GM12878 (cell line): ENCODE measurements at regions not wholly inside any gene's neighbourhood (a gene's known extent, or its start where the extent isn't known, plus 50 kb on each side); places are given as distances from the start of the nearest gene placed in this dataset.

Experiments
- ATAC-seq: fragments of 200-7000 bp; cut with Tn5 transposase; 3 replicates; pipeline ENCODE4 v1.9.1; 2020; ENCODE audit warnings: mild to moderate bottlenecking, moderate library complexity
- BruUV-seq: library from RNA; stranded (reverse); fragments of 400-500 nt; replicated peaks from 2 replicates; lab custom pipeline; 2021; lab: Mats Ljungman, UMichigan
- CTCF ChIA-PET: fragments of 300-600 bp; sonication (Branson Sonifier 250); formaldehyde crosslinking; extraction: SDS; loops from one replicate; lab custom pipeline; 2021; ENCODE audit warnings: inconsistent platforms; lab: Yijun Ruan, JAX
- POLR2A ChIA-PET: fragments of 350-600 bp; formaldehyde crosslinking; extraction: SDS; loops from one replicate; lab custom pipeline; 2021; ENCODE audit warnings: inconsistent platforms; lab: Charles Lee
- RAD21 ChIA-PET: fragments of 300-600 bp; sonication (Branson Sonifier 250); formaldehyde crosslinking; loops from one replicate; lab custom pipeline; 2023; ENCODE audit warnings: antibody characterized with exemption; ENCODE audit not compliant: unreplicated experiment; lab: Charles Lee
- SMC1A ChIA-PET: fragments of 300-600 bp; sonication (Branson Sonifier 250); formaldehyde crosslinking; loops from one replicate; lab custom pipeline; 2023; ENCODE audit not compliant: unreplicated experiment, uncharacterized antibody; lab: Charles Lee
- DNase-seq: peaks from one replicate; pipeline ENCODE4 v3.0.0-alpha.2; 2011; ENCODE audit warnings: low read depth, low spot score
- FAIRE-seq: peaks from 3 replicates; lab custom pipeline; 2011; peaks lifted over from hg19 to GRCh38; lab: Jason Lieb, UNC
- H2AFZ ChIP-seq: 2 replicates; pipeline ENCODE4 v1.6.0; 2011; ENCODE audit warnings: low read depth, low read length, control low read depth; ENCODE audit not compliant: control insufficient read depth
- H3K27ac ChIP-seq: 2 replicates; pipeline ENCODE4 v1.5.1; 2011; ENCODE audit warnings: control low read depth; ENCODE audit not compliant: control insufficient read depth, insufficient read depth
- H3K27me3 ChIP-seq, 2 experiments: replicated peaks in 1 of 2; 2 replicates each; pipeline versions ENCODE4 v1.6.0 to v1.6.1; 2011; ENCODE audit warnings: low read length in 1 of 2; ENCODE audit not compliant: control insufficient read depth in 2 of 2, insufficient read depth in 2 of 2
- H3K36me3 ChIP-seq, 2 experiments: 2 replicates each; pipeline ENCODE4 v1.5.1; 2011; ENCODE audit warnings: low read length in 1 of 2; ENCODE audit not compliant: control insufficient read depth in 2 of 2, insufficient read depth in 2 of 2
- H3K4me1 ChIP-seq: 2 replicates; pipeline ENCODE4 v1.6.1; 2011; ENCODE audit warnings: mild to moderate bottlenecking, low read length, moderate library complexity, mixed read lengths; ENCODE audit not compliant: control insufficient read depth, insufficient read depth
- H3K4me2 ChIP-seq: 2 replicates; pipeline ENCODE4 v1.6.0; 2011; ENCODE audit warnings: control low read depth; ENCODE audit not compliant: control insufficient read depth, insufficient read depth
- H3K4me3 ChIP-seq: fragments of 200-600 bp; sonication (generic); 2 replicates; pipeline ENCODE4 v1.5.1; 2016
- H3K79me2 ChIP-seq: 2 replicates; pipeline ENCODE4 v1.6.0; 2011; ENCODE audit warnings: low read length; ENCODE audit not compliant: control insufficient read depth, insufficient read depth
- H3K9ac ChIP-seq: 2 replicates; pipeline ENCODE4 v1.8.0; 2011; ENCODE audit warnings: low read length, control low read depth, mixed read lengths; ENCODE audit not compliant: control insufficient read depth, insufficient read depth
- H3K9me3 ChIP-seq: replicated peaks from 3 replicates; pipeline ENCODE4 v1.5.1; 2011; ENCODE audit warnings: mild to moderate bottlenecking, low read length; ENCODE audit not compliant: control insufficient read depth, insufficient read depth
- H4K20me1 ChIP-seq: 2 replicates; pipeline ENCODE4 v1.6.0; 2011; ENCODE audit not compliant: control insufficient read depth, insufficient read depth
- BHLHE40 ChIP-seq, 2 experiments: fragments of 450-650 bp in 1 of 2; IDR thresholded peaks; 2 replicates each; pipeline ENCODE4 v1.6.1; 2011 to 2017; ENCODE audit warnings: low read depth in 2 of 2, borderline replicate concordance in 1 of 2, improper control_type of control experiment in 1 of 2, low read length in 1 of 2, mild to moderate bottlenecking in 1 of 2
- BMI1 ChIP-seq: fragments of 450-650 bp; IDR thresholded peaks from 2 replicates; pipeline ENCODE4 v1.6.1; 2016; ENCODE audit warnings: mild to moderate bottlenecking, moderate library complexity, borderline replicate concordance
- GABPA ChIP-seq: IDR thresholded peaks from 2 replicates; pipeline ENCODE4 v1.6.1; 2014; ENCODE audit warnings: antibody characterized with exemption, low read depth, mild to moderate bottlenecking, inconsistent platforms
- NBN ChIP-seq: fragments of 450-650 bp; IDR thresholded peaks from 2 replicates; pipeline ENCODE4 v1.6.1; 2016
- RAD21 ChIP-seq: IDR thresholded peaks from 2 replicates; pipeline ENCODE4 v1.6.1; 2011; ENCODE audit warnings: mild to moderate bottlenecking, low read depth, low read length, moderate library complexity; ENCODE audit not compliant: insufficient read depth
- RFX5 ChIP-seq: IDR thresholded peaks from 2 replicates; pipeline ENCODE4 v1.6.1; 2011; ENCODE audit warnings: low read depth, low read length, improper control_type of control experiment
- SMAD5 ChIP-seq: IDR thresholded peaks from 2 replicates; pipeline ENCODE4 v1.6.1; 2016; ENCODE audit warnings: antibody characterized with exemption, low read depth
- SREBF2 ChIP-seq: IDR thresholded peaks from 2 replicates; pipeline ENCODE4 v1.6.1; 2012; ENCODE audit warnings: mild to moderate bottlenecking, low read length
- YY1 ChIP-seq: IDR thresholded peaks from 2 replicates; pipeline ENCODE4 v1.6.1; 2011; ENCODE audit warnings: low read depth, mild to moderate bottlenecking, low read length
- ZBED1 ChIP-seq: IDR thresholded peaks from 2 replicates; pipeline ENCODE4 v1.6.1; 2016; ENCODE audit warnings: borderline replicate concordance
- in situ Hi-C: fragments of 300-500 bp; cut with MboI; formaldehyde crosslinking; loops from 9 replicates; pipeline ENCODE4 v1.14.3; 2018; ENCODE audit warnings: mixed read lengths
- intact Hi-C: fragments of 100-400 bp; cut with micrococcal nuclease; formaldehyde crosslinking; loops from one replicate; pipeline ENCODE4 v1.14.2; 2022; ENCODE audit not compliant: unreplicated experiment
- TF ChIP-seq, protein P1 (sequence below): fragments of 450-650 bp; IDR thresholded peaks from 2 replicates; pipeline ENCODE4 v1.6.1; 2016; ENCODE audit warnings: mild to moderate bottlenecking, moderate library complexity, borderline replicate concordance
- TF ChIP-seq, protein P2 (sequence below): IDR thresholded peaks from 2 replicates; pipeline ENCODE4 v1.6.1; 2011; ENCODE audit warnings: low read depth, mild to moderate bottlenecking, low read length, moderate library complexity, borderline replicate concordance; ENCODE audit errors: extremely low read depth
- TF ChIP-seq, protein P3 (sequence below): fragments of 450-650 bp; IDR thresholded peaks from 2 replicates; pipeline ENCODE4 v1.6.1; 2017; ENCODE audit warnings: mild to moderate bottlenecking
- TF ChIP-seq, protein P4 (sequence below): IDR thresholded peaks from 2 replicates; pipeline ENCODE4 v1.6.1; 2011; ENCODE audit warnings: mild to moderate bottlenecking, low read depth, low read length, moderate library complexity; ENCODE audit not compliant: insufficient replicate concordance

DNA sequence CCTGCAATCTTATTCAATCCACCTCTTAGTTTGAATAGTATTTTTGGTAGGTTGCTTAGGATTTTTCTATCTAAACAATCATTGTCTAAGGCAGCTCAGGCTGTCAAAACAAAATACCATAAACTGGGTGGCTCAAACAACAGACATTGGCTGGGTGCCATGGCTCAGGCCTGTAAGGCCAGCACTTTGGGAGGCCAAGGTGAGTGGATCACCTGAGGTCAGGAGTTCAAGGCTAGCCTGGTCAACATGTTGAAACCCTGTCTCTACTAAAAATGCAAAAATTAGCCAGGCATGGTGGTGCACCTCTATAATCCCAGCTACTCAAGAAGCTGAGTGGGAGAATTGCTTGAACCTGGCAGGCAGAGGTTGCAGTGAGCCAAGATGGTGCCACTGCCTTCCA, 126.7 kb downstream of the CYLD start:
- ChIA-PET SMC1A (no interaction called here), RAD21 (no interaction called here), CTCF (no interaction called here), POLR2A (interaction anchor here (0.7 kb wide), 1 partner anchor 356 kb away, joined by 3 read pairs; no protein-coding TSS in a partner anchor)
- ATAC-seq (no peak), FAIRE-seq (no peak), DNase-seq (no peak)
- no peak overlapping the region for H3K27ac ChIP-seq
- H4K20me1 ChIP-seq = no peaks in the 10 kb centered on the region
- intact Hi-C loops (no loop called here), in situ Hi-C loops (no loop called here)
- H3K9ac ChIP-seq = no peak overlapping the region
- H3K4me1 ChIP-seq = no peaks in the 10 kb centered on the region
- H3K27me3 ChIP-seq = no peaks in the 10 kb centered on the region
- H3K4me3 ChIP-seq = no peak overlapping the region
- BruUV-seq = no TSS peak
- no peak overlapping the region for H2AFZ ChIP-seq
- no peaks in the 10 kb centered on the region for H3K79me2 ChIP-seq
- H3K9me3 ChIP-seq = no peaks in the 10 kb centered on the region
- no peak overlapping the region for H3K4me2 ChIP-seq
- no peaks in the 10 kb centered on the region for H3K36me3 ChIP-seq
- no peak for TF ChIP-seq SMAD5
- TF ChIP-seq, protein P1, sequence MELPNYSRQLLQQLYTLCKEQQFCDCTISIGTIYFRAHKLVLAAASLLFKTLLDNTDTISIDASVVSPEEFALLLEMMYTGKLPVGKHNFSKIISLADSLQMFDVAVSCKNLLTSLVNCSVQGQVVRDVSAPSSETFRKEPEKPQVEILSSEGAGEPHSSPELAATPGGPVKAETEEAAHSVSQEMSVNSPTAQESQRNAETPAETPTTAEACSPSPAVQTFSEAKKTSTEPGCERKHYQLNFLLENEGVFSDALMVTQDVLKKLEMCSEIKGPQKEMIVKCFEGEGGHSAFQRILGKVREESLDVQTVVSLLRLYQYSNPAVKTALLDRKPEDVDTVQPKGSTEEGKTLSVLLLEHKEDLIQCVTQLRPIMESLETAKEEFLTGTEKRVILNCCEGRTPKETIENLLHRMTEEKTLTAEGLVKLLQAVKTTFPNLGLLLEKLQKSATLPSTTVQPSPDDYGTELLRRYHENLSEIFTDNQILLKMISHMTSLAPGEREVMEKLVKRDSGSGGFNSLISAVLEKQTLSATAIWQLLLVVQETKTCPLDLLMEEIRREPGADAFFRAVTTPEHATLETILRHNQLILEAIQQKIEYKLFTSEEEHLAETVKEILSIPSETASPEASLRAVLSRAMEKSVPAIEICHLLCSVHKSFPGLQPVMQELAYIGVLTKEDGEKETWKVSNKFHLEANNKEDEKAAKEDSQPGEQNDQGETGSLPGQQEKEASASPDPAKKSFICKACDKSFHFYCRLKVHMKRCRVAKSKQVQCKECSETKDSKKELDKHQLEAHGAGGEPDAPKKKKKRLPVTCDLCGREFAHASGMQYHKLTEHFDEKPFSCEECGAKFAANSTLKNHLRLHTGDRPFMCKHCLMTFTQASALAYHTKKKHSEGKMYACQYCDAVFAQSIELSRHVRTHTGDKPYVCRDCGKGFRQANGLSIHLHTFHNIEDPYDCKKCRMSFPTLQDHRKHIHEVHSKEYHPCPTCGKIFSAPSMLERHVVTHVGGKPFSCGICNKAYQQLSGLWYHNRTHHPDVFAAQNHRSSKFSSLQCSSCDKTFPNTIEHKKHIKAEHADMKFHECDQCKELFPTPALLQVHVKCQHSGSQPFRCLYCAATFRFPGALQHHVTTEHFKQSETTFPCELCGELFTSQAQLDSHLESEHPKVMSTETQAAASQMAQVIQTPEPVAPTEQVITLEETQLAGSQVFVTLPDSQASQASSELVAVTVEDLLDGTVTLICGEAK = no peak
- TF ChIP-seq BMI1 = no peak
- TF ChIP-seq, protein P2, sequence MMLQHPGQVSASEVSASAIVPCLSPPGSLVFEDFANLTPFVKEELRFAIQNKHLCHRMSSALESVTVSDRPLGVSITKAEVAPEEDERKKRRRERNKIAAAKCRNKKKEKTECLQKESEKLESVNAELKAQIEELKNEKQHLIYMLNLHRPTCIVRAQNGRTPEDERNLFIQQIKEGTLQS = no peak
- TF ChIP-seq YY1 = no peak
- no peak for TF ChIP-seq RFX5
- no peak for TF ChIP-seq RAD21
- TF ChIP-seq ZBED1 = no peak
- TF ChIP-seq, protein P3, sequence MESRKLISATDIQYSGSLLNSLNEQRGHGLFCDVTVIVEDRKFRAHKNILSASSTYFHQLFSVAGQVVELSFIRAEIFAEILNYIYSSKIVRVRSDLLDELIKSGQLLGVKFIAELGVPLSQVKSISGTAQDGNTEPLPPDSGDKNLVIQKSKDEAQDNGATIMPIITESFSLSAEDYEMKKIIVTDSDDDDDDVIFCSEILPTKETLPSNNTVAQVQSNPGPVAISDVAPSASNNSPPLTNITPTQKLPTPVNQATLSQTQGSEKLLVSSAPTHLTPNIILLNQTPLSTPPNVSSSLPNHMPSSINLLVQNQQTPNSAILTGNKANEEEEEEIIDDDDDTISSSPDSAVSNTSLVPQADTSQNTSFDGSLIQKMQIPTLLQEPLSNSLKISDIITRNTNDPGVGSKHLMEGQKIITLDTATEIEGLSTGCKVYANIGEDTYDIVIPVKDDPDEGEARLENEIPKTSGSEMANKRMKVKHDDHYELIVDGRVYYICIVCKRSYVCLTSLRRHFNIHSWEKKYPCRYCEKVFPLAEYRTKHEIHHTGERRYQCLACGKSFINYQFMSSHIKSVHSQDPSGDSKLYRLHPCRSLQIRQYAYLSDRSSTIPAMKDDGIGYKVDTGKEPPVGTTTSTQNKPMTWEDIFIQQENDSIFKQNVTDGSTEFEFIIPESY = no peak
- TF ChIP-seq, protein P4, sequence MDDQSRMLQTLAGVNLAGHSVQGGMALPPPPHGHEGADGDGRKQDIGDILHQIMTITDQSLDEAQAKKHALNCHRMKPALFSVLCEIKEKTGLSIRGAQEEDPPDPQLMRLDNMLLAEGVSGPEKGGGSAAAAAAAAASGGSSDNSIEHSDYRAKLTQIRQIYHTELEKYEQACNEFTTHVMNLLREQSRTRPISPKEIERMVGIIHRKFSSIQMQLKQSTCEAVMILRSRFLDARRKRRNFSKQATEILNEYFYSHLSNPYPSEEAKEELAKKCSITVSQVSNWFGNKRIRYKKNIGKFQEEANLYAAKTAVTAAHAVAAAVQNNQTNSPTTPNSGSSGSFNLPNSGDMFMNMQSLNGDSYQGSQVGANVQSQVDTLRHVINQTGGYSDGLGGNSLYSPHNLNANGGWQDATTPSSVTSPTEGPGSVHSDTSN = no peak
- TF ChIP-seq SREBF2 = no peak
- no peak for TF ChIP-seq NBN
- no peak for TF ChIP-seq BHLHE40 (IDR thresholded peaks at IDR 0.05; ENCODE audit: borderline replicate concordance in 1 of 2, low read depth in 2 of 2, low read length in 1 of 2)
- no peak for TF ChIP-seq GABPA
